Fibroblast of lung (primary cell): ENCODE measurements at regions not wholly inside any gene's neighbourhood (a gene's known extent, or its start where the extent isn't known, plus 50 kb on each side); places are given as distances from the start of the nearest gene placed in this dataset.

Source experiments
- CTCF ChIP-seq, 2 donors: IDR thresholded peaks in 1 of 2; conservative IDR thresholded peaks in 1 of 2; 1 replicate in 1 of 2; 2 replicates in 1 of 2; pipeline ENCODE4 v1.5.1; 2011 to 2012; ENCODE audit warnings: low read length in 2 of 2, control low read depth in 1 of 2, inconsistent platforms in 1 of 2, low read depth in 1 of 2, mild to moderate bottlenecking in 1 of 2
- EZH2 ChIP-seq: IDR thresholded peaks from 2 replicates; pipeline ENCODE4 v1.5.1; 2012; ENCODE audit warnings: low read length, control low read depth, mild to moderate bottlenecking; ENCODE audit errors: missing control alignments

GRCh38 chr2:154591294-154591820, 107.1 kb upstream of the KCNJ3 start:
- TF ChIP-seq CTCF (conservative IDR thresholded peaks at IDR 0.05 in 1 of 2, IDR thresholded peaks at IDR 0.05 in 1 of 2; ENCODE audit: low read depth in 1 of 2, low read length in 2 of 2) (no peak), EZH2 (no peak)
